Activated CD4-positive, alpha-beta T cell treated with anti-CD3 and anti-CD28 coated beads, Interleukin-2, amount 10 ng/mL, durations not matched to agents 7 days and 5 days (primary cell): ENCODE measurements at regions not wholly inside any gene's neighbourhood (a gene's known extent, or its start where the extent isn't known, plus 50 kb on each side); places are given as distances from the start of the nearest gene placed in this dataset.
"Not testable (repeated sequence)": the region's sequence is repeated elsewhere in the genome, so short reads cannot be mapped to it uniquely, and the experiment has no call there.

Experiments
- CTCF ChIA-PET: fragments of 350-600 bp; sonication (Branson Sonifier 250); formaldehyde crosslinking; loops from one replicate; lab custom pipeline; 2021; ENCODE audit warnings: antibody characterized with exemption; lab: Charles Lee
- POLR2A ChIA-PET: fragments of 350-600 bp; sonication (Branson Sonifier 250); formaldehyde crosslinking; loops from one replicate; lab custom pipeline; 2021; ENCODE audit warnings: antibody characterized with exemption; lab: Charles Lee
- DNase-seq: peaks from one replicate; pipeline ENCODE4 v3.0.0-alpha.2; 2020
- H3K27ac Mint-ChIP-seq: one replicate; pipeline ENCODE4 v1.8.0; 2021; ENCODE audit warnings: mild to moderate bottlenecking, moderate library complexity, mixed read lengths
- H3K27me3 Mint-ChIP-seq: one replicate; pipeline ENCODE4 v1.8.0; 2021; ENCODE audit warnings: mixed read lengths
- H3K36me3 Mint-ChIP-seq: one replicate; pipeline ENCODE4 v1.8.0; 2021; ENCODE audit warnings: low read depth, mixed read lengths
- H3K4me1 Mint-ChIP-seq: one replicate; pipeline ENCODE4 v1.8.0; 2021; ENCODE audit warnings: mixed read lengths
- H3K4me3 Mint-ChIP-seq: one replicate; pipeline ENCODE4 v1.8.0; 2021; ENCODE audit warnings: mild to moderate bottlenecking, moderate library complexity, mixed read lengths
- H3K9me3 Mint-ChIP-seq: one replicate; pipeline ENCODE4 v1.8.0; 2021; ENCODE audit warnings: mixed read lengths

DNA sequence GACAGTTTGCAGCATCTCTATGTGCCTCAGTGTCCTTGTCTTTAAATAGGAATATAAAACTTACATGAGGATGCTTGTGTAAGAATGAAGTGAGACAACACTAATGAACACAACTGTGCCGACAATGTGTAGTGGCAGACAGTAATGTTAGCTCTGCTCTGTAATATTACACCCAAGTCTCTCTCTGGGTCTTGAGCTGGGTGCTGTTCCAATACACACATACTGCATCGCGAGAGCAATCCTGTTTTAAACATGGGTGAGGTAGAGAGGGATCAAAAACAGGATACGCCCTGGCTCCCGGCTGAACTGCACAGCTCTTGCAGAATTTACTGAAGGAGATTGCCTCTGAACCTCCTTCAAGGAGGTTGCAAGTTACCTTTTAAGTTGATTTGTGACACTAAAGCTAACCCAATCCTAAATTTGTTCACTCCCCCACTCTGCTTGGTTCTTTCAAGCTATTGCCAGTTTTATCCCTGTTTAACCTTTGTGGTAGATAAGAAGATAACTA is 155.2 kb upstream of the ISL1 start:
- Mint-ChIP-seq H3K4me1 (no peaks in the 10 kb centered on the region), H3K9me3 (no peaks in the 10 kb centered on the region), H3K27ac (no peak overlapping the region), H3K27me3 (no peaks in the 10 kb centered on the region), H3K36me3 (no peaks in the 10 kb centered on the region), H3K4me3 (no peak overlapping the region)
- ChIA-PET CTCF (no interaction called here), POLR2A (no interaction called here)
- DNase-seq: no peak

DNA sequence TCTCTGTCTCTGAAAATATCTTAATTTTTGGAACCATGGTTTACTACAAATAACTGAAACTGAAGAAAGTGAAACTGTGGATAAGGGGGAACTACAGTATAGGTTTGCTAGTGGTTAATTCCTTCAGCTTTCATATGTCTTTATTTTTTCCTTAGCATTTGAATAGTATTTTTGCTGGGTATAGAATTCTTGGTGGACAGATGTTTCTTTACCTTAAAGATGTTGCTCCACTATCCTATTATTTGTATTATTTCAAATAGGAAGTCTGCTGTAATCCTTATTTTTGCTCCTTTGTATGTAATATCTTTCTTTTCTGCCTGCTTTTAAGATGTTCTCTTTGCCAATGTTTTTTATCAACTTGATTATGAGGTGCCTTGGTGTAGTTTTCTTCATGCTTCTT is 152.9 kb upstream of the ISL1 start:
- ChIA-PET CTCF (no interaction called here), POLR2A (no interaction called here)
- no peaks in the 10 kb centered on the region for H3K4me1 Mint-ChIP-seq
- H3K27ac Mint-ChIP-seq: no peak overlapping the region
- DNase-seq: no peak
- no peak overlapping the region for H3K4me3 Mint-ChIP-seq
- no peaks in the 10 kb centered on the region for H3K27me3 Mint-ChIP-seq
- no peaks in the 10 kb centered on the region for H3K9me3 Mint-ChIP-seq
- no peaks in the 10 kb centered on the region for H3K36me3 Mint-ChIP-seq

DNA sequence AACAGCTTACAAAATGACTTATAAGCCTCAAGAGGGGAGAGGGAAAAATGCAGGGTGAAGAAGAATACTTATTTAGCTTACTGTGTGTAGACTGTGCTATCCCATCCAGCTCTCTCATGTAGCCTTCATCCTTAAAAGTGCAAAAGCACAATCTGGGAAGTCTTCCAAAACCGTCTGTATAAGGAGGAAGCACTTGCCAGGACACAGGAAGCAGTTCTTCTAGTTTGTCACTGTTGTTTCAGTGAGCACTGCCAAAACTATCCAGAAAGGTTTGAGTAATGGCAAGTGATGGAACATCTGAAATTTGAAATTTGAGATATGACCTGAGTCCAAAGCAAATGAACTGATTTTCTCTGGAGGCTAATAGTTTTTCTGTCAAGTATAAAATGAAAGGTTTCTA is 140.8 kb upstream of the ISL1 start:
- CTCF ChIA-PET: no interaction called here
- no peaks in the 10 kb centered on the region for H3K36me3 Mint-ChIP-seq
- H3K27me3 Mint-ChIP-seq: no peaks in the 10 kb centered on the region
- POLR2A ChIA-PET: no interaction called here
- no peak overlapping the region for H3K4me3 Mint-ChIP-seq
- H3K4me1 Mint-ChIP-seq: no peaks in the 10 kb centered on the region
- H3K27ac Mint-ChIP-seq: no peak overlapping the region
- H3K9me3 Mint-ChIP-seq: peaks cover 3% of the 10 kb centered on the region
- no peak for DNase-seq

DNA sequence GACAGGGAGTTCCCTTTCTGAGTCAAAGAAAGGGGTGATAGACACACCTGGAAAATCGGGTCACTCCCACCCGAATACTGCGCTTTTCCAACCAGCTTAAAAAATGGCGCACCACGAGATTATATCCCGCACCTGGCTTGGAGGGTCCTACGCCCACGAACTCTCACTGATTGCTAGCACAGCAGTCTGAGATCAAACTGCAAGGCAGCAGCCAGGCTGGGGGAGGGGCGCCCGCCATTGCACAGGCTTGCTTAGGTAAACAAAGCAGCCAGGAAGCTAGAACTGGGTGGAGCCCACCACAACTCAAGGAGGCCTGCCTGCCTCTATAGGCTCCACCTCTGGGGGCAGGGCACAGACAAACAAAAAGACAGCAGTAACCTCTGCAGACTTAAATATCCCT is 132.3 kb upstream of the ISL1 start:
- POLR2A ChIA-PET, DNase-seq, CTCF ChIA-PET, H3K9me3 Mint-ChIP-seq, H3K36me3 Mint-ChIP-seq, H3K4me1 Mint-ChIP-seq, H3K4me3 Mint-ChIP-seq, H3K27ac Mint-ChIP-seq, H3K27me3 Mint-ChIP-seq: not testable (repeated sequence)

DNA sequence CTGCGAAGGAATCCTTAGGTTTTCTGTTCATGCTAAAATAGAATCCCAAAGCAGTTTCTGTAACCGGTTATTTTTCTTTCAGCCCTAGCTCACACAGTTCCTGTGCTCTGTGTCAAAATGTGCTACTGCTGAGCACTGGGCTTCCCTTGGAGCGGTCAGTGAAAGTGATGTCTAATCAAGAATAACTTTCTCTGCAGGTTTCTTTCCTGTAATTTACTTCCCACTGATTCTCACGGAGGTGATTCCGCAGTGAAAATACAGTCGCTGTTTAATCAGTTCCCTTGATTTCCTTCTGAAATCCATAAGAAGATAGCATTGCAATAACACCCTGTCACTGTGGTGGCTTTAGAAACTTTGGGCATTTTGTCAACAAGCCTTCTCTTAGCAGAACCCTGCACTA is 112.0 kb upstream of the ISL1 start:
- Mint-ChIP-seq H3K4me3 (no peak overlapping the region), H3K27me3 (no peaks in the 10 kb centered on the region), H3K9me3 (no peaks in the 10 kb centered on the region), H3K4me1 (no peaks in the 10 kb centered on the region), H3K27ac (no peak overlapping the region), H3K36me3 (no peaks in the 10 kb centered on the region)
- no peak for DNase-seq
- POLR2A ChIA-PET: no interaction called here
- CTCF ChIA-PET: no interaction called here

DNA sequence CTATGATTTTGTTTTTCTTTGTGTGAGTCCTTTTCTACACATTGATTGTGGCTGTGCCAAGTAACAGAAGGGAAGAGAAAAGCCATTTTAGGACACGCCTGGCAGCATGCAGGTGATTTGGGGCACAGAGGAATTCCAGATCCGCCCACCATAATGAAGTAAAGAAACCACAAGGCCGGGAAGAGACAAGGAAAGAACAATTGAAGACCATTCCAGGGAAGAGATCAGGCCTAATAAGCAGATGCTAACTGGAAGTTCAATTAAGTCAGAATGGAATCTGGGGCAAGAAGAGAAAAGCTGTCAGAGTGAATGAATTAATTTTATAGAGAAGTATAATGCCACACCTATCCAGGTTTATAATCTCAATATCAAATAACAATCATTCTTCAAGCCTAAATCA is 110.2 kb upstream of the ISL1 start:
- Mint-ChIP-seq H3K4me3 (no peak overlapping the region), H3K27ac (no peak overlapping the region), H3K4me1 (no peaks in the 10 kb centered on the region), H3K9me3 (no peaks in the 10 kb centered on the region), H3K27me3 (no peaks in the 10 kb centered on the region), H3K36me3 (no peaks in the 10 kb centered on the region)
- DNase-seq: no peak
- POLR2A ChIA-PET: no interaction called here
- CTCF ChIA-PET: no interaction called here

DNA sequence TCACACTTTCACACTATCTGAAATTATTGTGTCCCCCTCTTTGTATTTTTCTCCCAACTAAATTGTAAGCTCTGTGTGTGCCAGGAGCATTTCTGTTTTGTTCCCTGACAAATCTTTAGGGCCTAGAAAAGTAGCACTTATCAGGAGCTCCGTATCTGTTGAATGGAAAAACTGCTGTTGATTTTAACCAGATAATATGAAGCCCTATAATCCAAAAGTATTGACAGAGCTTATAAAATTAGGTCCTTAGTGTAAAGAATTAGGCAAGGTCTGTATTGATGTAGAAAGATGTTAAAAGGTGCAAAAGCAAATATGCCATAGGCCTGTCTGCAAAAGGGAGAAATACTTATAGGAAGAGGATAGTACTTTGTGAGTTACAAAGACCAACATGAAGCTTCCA is 109.4 kb upstream of the ISL1 start:
- Mint-ChIP-seq H3K27me3 (no peaks in the 10 kb centered on the region), H3K4me1 (no peaks in the 10 kb centered on the region), H3K9me3 (no peaks in the 10 kb centered on the region), H3K4me3 (no peak overlapping the region), H3K27ac (no peak overlapping the region), H3K36me3 (no peaks in the 10 kb centered on the region)
- ChIA-PET CTCF (no interaction called here), POLR2A (no interaction called here)
- DNase-seq: no peak

DNA sequence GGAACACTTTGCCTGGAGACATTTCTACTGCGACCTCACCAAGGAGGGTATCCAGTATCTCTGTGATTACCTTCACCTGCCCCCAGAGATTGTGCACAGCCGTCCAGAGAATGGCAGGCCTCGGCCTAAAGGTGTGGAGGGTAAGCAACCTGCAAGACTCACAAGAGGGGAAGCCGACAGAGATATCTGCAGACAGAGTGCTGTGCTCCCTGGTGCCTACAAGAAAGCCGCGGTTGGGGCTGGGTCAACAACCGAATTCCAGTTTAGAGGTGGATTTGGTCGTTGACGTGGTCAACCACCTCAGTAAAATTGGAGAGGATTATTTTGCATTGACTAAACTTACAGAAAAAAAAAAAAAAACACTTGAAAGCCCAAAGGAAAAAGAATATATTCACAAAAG is 107.8 kb upstream of the ISL1 start:
- H3K27ac Mint-ChIP-seq: no peak overlapping the region
- H3K36me3 Mint-ChIP-seq: no peaks in the 10 kb centered on the region
- CTCF ChIA-PET: no interaction called here
- no peaks in the 10 kb centered on the region for H3K9me3 Mint-ChIP-seq
- POLR2A ChIA-PET: no interaction called here
- H3K4me3 Mint-ChIP-seq: no peak overlapping the region
- no peak for DNase-seq
- no peaks in the 10 kb centered on the region for H3K4me1 Mint-ChIP-seq
- H3K27me3 Mint-ChIP-seq: no peaks in the 10 kb centered on the region

DNA sequence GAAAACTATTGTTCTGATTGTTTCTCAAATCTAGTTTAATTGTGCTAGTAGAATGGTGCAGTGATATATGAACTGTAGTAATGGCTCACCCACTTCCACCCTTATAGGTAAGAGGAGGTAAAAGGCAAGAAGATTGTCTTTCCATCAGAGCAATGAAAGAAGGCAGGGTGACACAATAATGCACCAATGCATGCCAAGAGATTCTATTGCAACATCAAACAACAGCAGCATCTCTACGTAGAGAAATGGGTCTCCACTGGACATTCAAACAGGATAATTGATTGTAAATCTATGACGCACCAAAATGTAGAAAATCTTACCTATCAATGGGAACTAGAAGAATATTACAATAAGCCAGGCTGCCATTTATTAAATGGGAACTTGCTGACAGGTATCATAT is 107.0 kb upstream of the ISL1 start:
- ChIA-PET POLR2A (no interaction called here), CTCF (no interaction called here)
- H3K36me3 Mint-ChIP-seq: no peaks in the 10 kb centered on the region
- H3K27ac Mint-ChIP-seq: no peak overlapping the region
- no peaks in the 10 kb centered on the region for H3K27me3 Mint-ChIP-seq
- H3K4me1 Mint-ChIP-seq: no peaks in the 10 kb centered on the region
- H3K4me3 Mint-ChIP-seq: no peak overlapping the region
- no peaks in the 10 kb centered on the region for H3K9me3 Mint-ChIP-seq
- DNase-seq: no peak

DNA sequence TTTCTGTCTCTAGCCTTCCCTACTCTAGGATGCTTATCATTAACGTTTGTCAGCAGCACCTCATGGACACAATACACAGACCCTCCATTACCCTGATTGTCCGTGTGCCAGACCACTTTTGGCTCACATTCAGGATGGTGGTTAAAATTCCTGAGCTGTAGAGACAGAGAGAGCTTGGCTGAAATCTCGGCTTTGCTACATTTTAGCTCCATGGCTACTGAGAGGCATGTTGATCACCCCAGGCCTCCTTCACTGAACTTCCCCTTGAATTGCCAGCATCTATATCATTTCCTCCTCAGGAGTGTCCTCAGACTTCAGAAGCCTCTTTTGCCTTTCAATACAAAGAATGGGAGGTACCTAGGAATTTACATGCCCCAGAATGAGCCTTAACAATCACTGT is 104.7 kb upstream of the ISL1 start:
- H3K27ac Mint-ChIP-seq: no peak overlapping the region
- CTCF ChIA-PET: no interaction called here
- no peak for DNase-seq
- no peaks in the 10 kb centered on the region for H3K9me3 Mint-ChIP-seq
- H3K27me3 Mint-ChIP-seq: no peaks in the 10 kb centered on the region
- no peaks in the 10 kb centered on the region for H3K4me1 Mint-ChIP-seq
- POLR2A ChIA-PET: no interaction called here
- H3K36me3 Mint-ChIP-seq: no peaks in the 10 kb centered on the region
- no peak overlapping the region for H3K4me3 Mint-ChIP-seq

DNA sequence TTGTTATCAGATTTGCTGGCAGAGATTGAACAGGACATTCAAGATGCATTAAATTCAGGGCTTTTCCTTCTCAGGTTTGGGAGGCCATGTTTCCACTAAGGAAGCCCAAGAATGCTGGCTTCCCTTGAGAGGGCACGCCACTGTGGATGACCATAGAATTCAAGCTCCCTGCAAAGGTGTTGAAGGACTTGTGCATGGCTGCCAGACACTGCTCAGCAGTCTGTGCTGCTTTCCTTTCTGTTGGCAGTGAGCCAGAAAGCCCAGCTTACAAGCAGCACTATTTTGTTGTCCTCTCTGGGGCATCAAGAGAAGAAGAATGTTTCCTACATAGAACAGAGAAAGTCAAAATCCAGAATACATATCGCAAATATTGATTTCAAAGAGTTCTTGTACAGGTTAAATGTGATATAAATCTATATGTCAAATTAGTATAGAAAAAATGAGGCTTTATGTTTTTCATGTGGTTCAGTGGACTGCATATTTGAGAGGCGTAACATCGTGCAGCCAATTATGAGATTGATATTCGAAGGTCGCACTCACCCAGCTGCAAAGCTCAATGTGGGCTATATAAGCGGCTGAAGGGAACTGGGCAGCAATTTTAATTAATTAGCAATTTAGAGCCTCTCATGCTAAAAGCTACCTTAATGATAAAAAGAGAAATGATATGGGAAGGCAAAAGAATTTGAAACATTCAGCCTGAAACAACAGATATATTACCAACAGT is 103.1 kb upstream of the ISL1 start:
- no peak overlapping the region for H3K27ac Mint-ChIP-seq
- no peaks in the 10 kb centered on the region for H3K27me3 Mint-ChIP-seq
- ChIA-PET POLR2A (no interaction called here), CTCF (no interaction called here)
- H3K4me3 Mint-ChIP-seq: no peak overlapping the region
- DNase-seq: no peak
- no peaks in the 10 kb centered on the region for H3K36me3 Mint-ChIP-seq
- no peaks in the 10 kb centered on the region for H3K4me1 Mint-ChIP-seq
- H3K9me3 Mint-ChIP-seq: no peaks in the 10 kb centered on the region

DNA sequence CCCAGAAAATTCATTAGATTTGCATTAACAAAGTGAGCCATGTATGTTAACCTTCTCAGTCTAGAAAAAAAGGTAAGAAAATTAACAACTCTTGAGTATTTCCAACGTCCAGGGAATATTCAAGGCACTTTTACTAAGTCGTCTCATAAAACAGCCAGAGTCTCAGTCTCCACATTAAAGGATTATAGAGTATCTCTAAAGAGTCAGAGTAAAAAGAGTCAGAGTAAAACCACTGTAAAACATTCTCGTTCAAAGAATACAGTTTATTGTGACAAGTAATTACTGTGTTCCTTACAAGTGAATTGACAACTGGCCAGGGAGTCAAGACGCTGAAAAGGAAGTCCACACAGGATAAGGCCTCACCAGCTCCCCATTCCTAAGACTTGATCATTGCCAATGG is 97.2 kb upstream of the ISL1 start:
- H3K27me3 Mint-ChIP-seq: no peaks in the 10 kb centered on the region
- H3K9me3 Mint-ChIP-seq: no peaks in the 10 kb centered on the region
- ChIA-PET POLR2A (no interaction called here), CTCF (no interaction called here)
- H3K4me1 Mint-ChIP-seq: no peaks in the 10 kb centered on the region
- no peak overlapping the region for H3K4me3 Mint-ChIP-seq
- H3K36me3 Mint-ChIP-seq: no peaks in the 10 kb centered on the region
- no peak for DNase-seq
- H3K27ac Mint-ChIP-seq: no peak overlapping the region

DNA sequence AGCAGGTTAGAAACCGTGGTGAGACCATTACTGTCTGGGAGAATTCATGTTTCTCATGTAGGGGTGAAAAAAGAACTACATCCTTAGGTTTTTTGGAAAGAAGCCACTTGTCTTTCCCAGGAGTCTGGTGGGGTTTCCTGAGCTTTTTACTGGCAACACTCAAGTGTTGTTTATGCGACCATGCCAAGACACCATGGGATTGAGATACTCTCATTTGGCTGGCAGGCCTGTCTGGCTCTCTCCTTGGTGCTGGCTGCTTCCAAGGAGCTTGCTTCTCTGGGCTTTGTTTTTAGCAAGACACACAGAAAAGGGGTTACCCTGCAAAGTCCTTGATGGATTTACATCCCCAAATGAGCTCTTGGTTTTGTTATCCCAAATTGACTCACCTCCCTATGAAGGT is 80.9 kb upstream of the ISL1 start:
- CTCF ChIA-PET: no interaction called here
- Mint-ChIP-seq H3K36me3 (no peaks in the 10 kb centered on the region), H3K9me3 (peaks cover 11% of the 10 kb centered on the region), H3K4me3 (no peak overlapping the region), H3K4me1 (no peaks in the 10 kb centered on the region), H3K27me3 (no peaks in the 10 kb centered on the region), H3K27ac (no peak overlapping the region)
- POLR2A ChIA-PET: no interaction called here
- no peak for DNase-seq

DNA sequence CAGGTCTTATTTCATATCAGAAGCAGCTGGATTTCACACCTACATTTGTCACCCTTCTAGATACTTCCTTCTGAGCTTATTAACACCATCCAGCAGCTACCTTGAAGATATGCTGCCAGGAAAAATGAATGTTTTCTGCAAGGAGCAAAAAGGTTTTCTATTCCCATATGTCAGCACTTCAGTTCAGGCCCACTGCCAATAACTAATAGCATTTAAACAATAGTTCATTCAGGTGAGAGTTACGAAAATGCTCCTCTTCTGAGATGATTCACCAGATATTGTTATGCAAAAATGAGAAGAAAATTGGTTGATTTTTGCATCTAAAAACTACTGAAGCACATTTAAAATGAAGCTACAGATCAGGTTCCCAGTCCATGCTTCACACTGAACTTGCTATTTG is 56.4 kb upstream of the ISL1 start:
- Mint-ChIP-seq H3K27ac (no peak overlapping the region), H3K4me3 (no peak overlapping the region), H3K4me1 (no peaks in the 10 kb centered on the region), H3K36me3 (no peaks in the 10 kb centered on the region), H3K9me3 (no peaks in the 10 kb centered on the region), H3K27me3 (no peaks in the 10 kb centered on the region)
- CTCF ChIA-PET: interaction anchor here (1.1 kb wide), 1 partner anchor 12 kb away, joined by 3 read pairs; no protein-coding TSS in a partner anchor
- POLR2A ChIA-PET: no interaction called here
- DNase-seq: no peak
